ENCODE measurements at regions not wholly inside any gene's neighbourhood (a gene's known extent, or its start where the extent isn't known, plus 50 kb on each side); places are given as distances from the start of the nearest gene placed in this dataset.

DNA sequence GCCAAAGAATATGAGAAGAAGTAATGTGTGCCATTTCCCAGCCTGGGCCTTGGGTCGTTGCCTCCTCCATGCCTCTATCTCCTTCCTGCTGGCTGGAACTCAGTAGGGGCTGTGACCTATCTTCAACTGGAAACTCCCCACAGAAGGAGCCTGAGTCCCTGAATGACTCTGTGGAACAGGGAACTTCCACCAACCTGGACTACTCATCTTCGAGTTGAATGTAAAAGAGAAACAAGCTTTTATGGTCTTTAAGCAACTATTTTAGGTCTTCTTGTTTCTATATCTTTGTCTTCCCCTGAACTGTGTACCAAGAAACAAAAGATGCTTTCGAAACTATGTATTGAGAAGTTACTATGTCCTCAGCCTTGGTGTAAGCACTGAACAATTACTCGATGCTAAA is 355.3 kb upstream of the NR2F2 start:
- Histone ChIP-seq H3K27ac (ENCODE audit: poor library complexity, severe bottlenecking) (no peak overlapping the region), H3K4me3 (ENCODE audit: severe bottlenecking) (no peak overlapping the region), H3K27me3 (ENCODE audit: insufficient read depth, poor library complexity, severe bottlenecking) (no peaks in the 10 kb centered on the region), H3K9me3 (ENCODE audit: severe bottlenecking) (no peaks in the 10 kb centered on the region), H3K36me3 (ENCODE audit: low read depth) (no peaks in the 10 kb centered on the region), H3K4me1 (ENCODE audit: insufficient read depth, poor library complexity, severe bottlenecking) (no peaks in the 10 kb centered on the region)
- no peak for TF ChIP-seq CTCF (IDR thresholded peaks at IDR 0.05; ENCODE audit: poor library complexity, severe bottlenecking)
- no peak for ATAC-seq (ENCODE audit: low read depth)
- no peak for DNase-seq (ENCODE audit: low spot score)

DNA sequence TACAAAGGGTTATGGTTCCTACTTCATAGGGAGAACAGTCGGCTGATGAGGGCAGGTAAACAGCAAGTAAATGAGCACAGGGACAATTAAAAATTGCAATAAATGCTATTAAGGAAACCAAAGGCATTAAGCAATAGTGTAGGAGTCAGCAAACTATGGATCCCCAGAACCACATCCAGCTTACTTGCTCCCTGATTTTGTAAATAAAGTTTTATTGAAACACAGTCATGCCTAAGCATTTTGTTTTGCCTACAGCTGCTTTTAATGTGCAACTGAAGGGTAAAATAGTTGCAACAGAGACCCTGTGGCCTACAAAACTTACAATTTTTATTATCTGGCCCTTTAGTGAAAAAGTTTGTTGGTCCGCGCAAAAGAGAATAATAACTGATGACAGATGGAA is 351.2 kb upstream of the NR2F2 start:
- ATAC-seq (ENCODE audit: low read depth): no peak
- Histone ChIP-seq H3K4me3 (ENCODE audit: severe bottlenecking) (no peak overlapping the region), H3K27me3 (ENCODE audit: insufficient read depth, poor library complexity, severe bottlenecking) (peaks cover 5% of the 10 kb centered on the region), H3K9me3 (ENCODE audit: severe bottlenecking) (no peaks in the 10 kb centered on the region), H3K4me1 (ENCODE audit: insufficient read depth, poor library complexity, severe bottlenecking) (no peaks in the 10 kb centered on the region), H3K36me3 (ENCODE audit: low read depth) (no peaks in the 10 kb centered on the region), H3K27ac (ENCODE audit: poor library complexity, severe bottlenecking) (no peak overlapping the region)
- TF ChIP-seq CTCF (IDR thresholded peaks at IDR 0.05; ENCODE audit: poor library complexity, severe bottlenecking): no peak
- DNase-seq (ENCODE audit: low spot score): no peak

DNA sequence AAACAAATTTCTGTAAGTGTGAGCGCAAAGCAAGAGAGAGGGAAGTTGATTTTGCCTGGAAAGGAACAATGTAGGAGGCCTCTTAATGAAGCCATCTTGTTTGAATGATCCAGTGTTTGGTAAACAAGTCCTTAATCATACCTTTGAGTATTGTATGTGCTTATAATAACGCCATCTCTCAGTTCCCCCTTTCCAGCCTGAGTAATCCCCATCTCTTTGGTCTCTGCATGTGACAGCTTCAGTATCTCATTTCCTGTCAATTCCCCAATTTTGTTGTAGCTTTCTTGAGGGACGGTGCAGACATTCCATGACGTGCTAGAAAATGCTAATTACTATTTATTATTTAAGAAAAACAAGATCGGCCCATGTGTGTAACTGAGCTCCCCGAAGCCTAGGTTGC is 349.3 kb upstream of the NR2F2 start:
- TF ChIP-seq CTCF (IDR thresholded peaks at IDR 0.05; ENCODE audit: poor library complexity, severe bottlenecking): no peak
- H3K4me3 ChIP-seq (ENCODE audit: severe bottlenecking): no peak overlapping the region
- H3K36me3 ChIP-seq (ENCODE audit: low read depth): no peaks in the 10 kb centered on the region
- no peak for DNase-seq (ENCODE audit: low spot score)
- ATAC-seq (ENCODE audit: low read depth): no peak
- no peak overlapping the region for H3K27ac ChIP-seq (ENCODE audit: poor library complexity, severe bottlenecking)
- H3K4me1 ChIP-seq (ENCODE audit: insufficient read depth, poor library complexity, severe bottlenecking): no peaks in the 10 kb centered on the region
- no peaks in the 10 kb centered on the region for H3K9me3 ChIP-seq (ENCODE audit: severe bottlenecking)
- peaks cover 5% of the 10 kb centered on the region for H3K27me3 ChIP-seq (ENCODE audit: insufficient read depth, poor library complexity, severe bottlenecking)

GRCh38 chr15:95987299-95987698 is 343.2 kb upstream of the NR2F2 start:
- Histone ChIP-seq H3K27me3 (ENCODE audit: insufficient read depth, poor library complexity, severe bottlenecking) (peaks cover 5% of the 10 kb centered on the region), H3K36me3 (ENCODE audit: low read depth) (no peaks in the 10 kb centered on the region), H3K27ac (ENCODE audit: poor library complexity, severe bottlenecking) (no peak overlapping the region), H3K4me1 (ENCODE audit: insufficient read depth, poor library complexity, severe bottlenecking) (no peaks in the 10 kb centered on the region), H3K9me3 (ENCODE audit: severe bottlenecking) (no peaks in the 10 kb centered on the region), H3K4me3 (ENCODE audit: severe bottlenecking) (no peak overlapping the region)
- ATAC-seq (ENCODE audit: low read depth) (no peak), DNase-seq (ENCODE audit: low spot score) (no peak)
- no peak for TF ChIP-seq CTCF (IDR thresholded peaks at IDR 0.05; ENCODE audit: poor library complexity, severe bottlenecking)

- H3K9me3 ChIP-seq (ENCODE audit: severe bottlenecking): no peaks in the 10 kb centered on the region
- TF ChIP-seq CTCF (IDR thresholded peaks at IDR 0.05; ENCODE audit: poor library complexity, severe bottlenecking): no peak
- H3K36me3 ChIP-seq (ENCODE audit: low read depth): no peaks in the 10 kb centered on the region
- no peak overlapping the region for H3K4me3 ChIP-seq (ENCODE audit: severe bottlenecking)
- DNase-seq (ENCODE audit: low spot score) (no peak), ATAC-seq (ENCODE audit: low read depth) (no peak)
- H3K4me1 ChIP-seq (ENCODE audit: insufficient read depth, poor library complexity, severe bottlenecking): no peaks in the 10 kb centered on the region
- no peaks in the 10 kb centered on the region for H3K27me3 ChIP-seq (ENCODE audit: insufficient read depth, poor library complexity, severe bottlenecking)
- H3K27ac ChIP-seq (ENCODE audit: poor library complexity, severe bottlenecking): no peak overlapping the region
These were observed 342.5 kb upstream of the NR2F2 start for GRCh38 chr15:95987886-95988573.
